Ishikawa (cell line): ENCODE measurements at regions not wholly inside any gene's neighbourhood (a gene's known extent, or its start where the extent isn't known, plus 50 kb on each side); places are given as distances from the start of the nearest gene placed in this dataset.

Experiments
- CEBPB ChIP-seq: IDR thresholded peaks from 2 replicates; pipeline ENCODE4 v1.6.1; 2012
- CREB1 ChIP-seq: IDR thresholded peaks from 2 replicates; pipeline ENCODE4 v1.6.1; 2012; ENCODE audit warnings: low read depth
- EGR1 ChIP-seq: IDR thresholded peaks from 2 replicates; pipeline ENCODE4 v1.6.1; 2012
- EP300 ChIP-seq: IDR thresholded peaks from 2 replicates; pipeline ENCODE4 v1.6.1; 2012; ENCODE audit warnings: borderline replicate concordance
- FOXM1 ChIP-seq: IDR thresholded peaks from 2 replicates; pipeline ENCODE4 v1.6.1; 2012; ENCODE audit warnings: low read depth, borderline replicate concordance
- NFIC ChIP-seq: IDR thresholded peaks from 2 replicates; pipeline ENCODE4 v1.6.1; 2012
- RAD21 ChIP-seq: IDR thresholded peaks from 2 replicates; pipeline ENCODE4 v1.6.1; 2012; ENCODE audit warnings: low read depth
- TAF1 ChIP-seq: IDR thresholded peaks from 2 replicates; pipeline ENCODE4 v1.6.1; 2012; ENCODE audit warnings: low read depth, mild to moderate bottlenecking
- TCF12 ChIP-seq: IDR thresholded peaks from 2 replicates; pipeline ENCODE4 v1.6.1; 2012; ENCODE audit warnings: low read depth
- TEAD4 ChIP-seq: IDR thresholded peaks from 2 replicates; pipeline ENCODE4 v1.6.1; 2012
- YY1 ChIP-seq: IDR thresholded peaks from 2 replicates; pipeline ENCODE4 v1.6.1; 2012; ENCODE audit warnings: low read depth
- ZBTB7A ChIP-seq: IDR thresholded peaks from 2 replicates; pipeline ENCODE4 v1.6.1; 2012; ENCODE audit warnings: low read depth
- TF ChIP-seq, protein P1 (sequence below): IDR thresholded peaks from 2 replicates; pipeline ENCODE4 v1.6.1; 2012
- TF ChIP-seq, protein P2 (sequence below): IDR thresholded peaks from 2 replicates; pipeline ENCODE4 v1.6.1; 2012; ENCODE audit warnings: low read depth, mild to moderate bottlenecking
- TF ChIP-seq, protein P3 (sequence below): IDR thresholded peaks from 2 replicates; pipeline ENCODE4 v1.6.1; 2012

DNA sequence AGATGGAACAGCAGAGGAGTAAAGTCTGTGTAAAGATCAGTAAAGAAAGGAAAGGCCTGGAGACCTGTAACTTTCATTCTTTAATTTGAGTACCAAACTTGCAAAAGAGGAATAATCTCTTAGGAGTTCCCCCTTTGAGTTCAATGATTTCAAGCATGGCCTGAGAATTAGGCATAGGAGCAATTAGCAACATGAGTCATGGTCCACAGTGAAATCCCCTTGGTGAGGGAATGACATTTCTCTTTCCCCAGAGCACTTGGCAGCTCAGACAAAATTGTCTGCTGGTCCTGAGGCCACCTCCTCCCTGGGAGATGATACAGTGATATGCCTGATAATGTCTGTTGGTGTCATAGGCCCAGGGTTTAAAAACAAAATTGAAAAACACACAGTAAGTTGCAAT, 81.4 kb upstream of the CRBN start:
- TF ChIP-seq ZBTB7A (no peak), FOXM1 (no peak), TEAD4 (no peak)
- TF ChIP-seq, protein P1, sequence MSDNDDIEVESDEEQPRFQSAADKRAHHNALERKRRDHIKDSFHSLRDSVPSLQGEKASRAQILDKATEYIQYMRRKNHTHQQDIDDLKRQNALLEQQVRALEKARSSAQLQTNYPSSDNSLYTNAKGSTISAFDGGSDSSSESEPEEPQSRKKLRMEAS = no peak
- TF ChIP-seq, protein P2, sequence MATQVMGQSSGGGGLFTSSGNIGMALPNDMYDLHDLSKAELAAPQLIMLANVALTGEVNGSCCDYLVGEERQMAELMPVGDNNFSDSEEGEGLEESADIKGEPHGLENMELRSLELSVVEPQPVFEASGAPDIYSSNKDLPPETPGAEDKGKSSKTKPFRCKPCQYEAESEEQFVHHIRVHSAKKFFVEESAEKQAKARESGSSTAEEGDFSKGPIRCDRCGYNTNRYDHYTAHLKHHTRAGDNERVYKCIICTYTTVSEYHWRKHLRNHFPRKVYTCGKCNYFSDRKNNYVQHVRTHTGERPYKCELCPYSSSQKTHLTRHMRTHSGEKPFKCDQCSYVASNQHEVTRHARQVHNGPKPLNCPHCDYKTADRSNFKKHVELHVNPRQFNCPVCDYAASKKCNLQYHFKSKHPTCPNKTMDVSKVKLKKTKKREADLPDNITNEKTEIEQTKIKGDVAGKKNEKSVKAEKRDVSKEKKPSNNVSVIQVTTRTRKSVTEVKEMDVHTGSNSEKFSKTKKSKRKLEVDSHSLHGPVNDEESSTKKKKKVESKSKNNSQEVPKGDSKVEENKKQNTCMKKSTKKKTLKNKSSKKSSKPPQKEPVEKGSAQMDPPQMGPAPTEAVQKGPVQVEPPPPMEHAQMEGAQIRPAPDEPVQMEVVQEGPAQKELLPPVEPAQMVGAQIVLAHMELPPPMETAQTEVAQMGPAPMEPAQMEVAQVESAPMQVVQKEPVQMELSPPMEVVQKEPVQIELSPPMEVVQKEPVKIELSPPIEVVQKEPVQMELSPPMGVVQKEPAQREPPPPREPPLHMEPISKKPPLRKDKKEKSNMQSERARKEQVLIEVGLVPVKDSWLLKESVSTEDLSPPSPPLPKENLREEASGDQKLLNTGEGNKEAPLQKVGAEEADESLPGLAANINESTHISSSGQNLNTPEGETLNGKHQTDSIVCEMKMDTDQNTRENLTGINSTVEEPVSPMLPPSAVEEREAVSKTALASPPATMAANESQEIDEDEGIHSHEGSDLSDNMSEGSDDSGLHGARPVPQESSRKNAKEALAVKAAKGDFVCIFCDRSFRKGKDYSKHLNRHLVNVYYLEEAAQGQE = no peak

DNA sequence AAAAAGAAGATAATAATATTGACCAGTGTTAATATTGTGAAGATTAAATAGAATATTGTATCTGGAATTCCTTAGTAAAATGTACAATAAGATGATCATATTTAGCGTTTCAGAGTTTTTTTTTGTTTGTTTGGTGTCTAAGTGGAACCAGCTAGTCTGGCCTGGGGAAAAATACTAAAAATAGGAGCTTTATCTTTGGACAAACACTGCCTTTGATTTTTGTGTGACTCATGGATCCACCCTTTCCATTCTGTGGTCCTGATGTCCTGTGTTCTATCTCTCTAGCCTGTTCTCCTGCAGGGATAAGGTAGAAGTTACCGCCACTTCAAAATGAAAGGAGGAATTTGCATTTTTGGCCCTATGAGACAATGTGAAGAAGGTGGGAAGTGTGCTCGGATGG, 79.7 kb upstream of the CRBN start:
- TF ChIP-seq YY1 = no peak
- TF ChIP-seq, protein P1 = no peak
- TF ChIP-seq ZBTB7A = no peak
- TF ChIP-seq EP300 = no peak
- TF ChIP-seq, protein P3, sequence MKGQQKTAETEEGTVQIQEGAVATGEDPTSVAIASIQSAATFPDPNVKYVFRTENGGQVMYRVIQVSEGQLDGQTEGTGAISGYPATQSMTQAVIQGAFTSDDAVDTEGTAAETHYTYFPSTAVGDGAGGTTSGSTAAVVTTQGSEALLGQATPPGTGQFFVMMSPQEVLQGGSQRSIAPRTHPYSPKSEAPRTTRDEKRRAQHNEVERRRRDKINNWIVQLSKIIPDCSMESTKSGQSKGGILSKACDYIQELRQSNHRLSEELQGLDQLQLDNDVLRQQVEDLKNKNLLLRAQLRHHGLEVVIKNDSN = no peak
- TF ChIP-seq TCF12 = no peak
- no peak for TF ChIP-seq TAF1
- no peak for TF ChIP-seq CREB1
- TF ChIP-seq RAD21 = no peak
- no peak for TF ChIP-seq EGR1
- no peak for TF ChIP-seq NFIC
- TF ChIP-seq, protein P2 = no peak
- TF ChIP-seq CEBPB = no peak
- no peak for TF ChIP-seq FOXM1
- no peak for TF ChIP-seq TEAD4

DNA sequence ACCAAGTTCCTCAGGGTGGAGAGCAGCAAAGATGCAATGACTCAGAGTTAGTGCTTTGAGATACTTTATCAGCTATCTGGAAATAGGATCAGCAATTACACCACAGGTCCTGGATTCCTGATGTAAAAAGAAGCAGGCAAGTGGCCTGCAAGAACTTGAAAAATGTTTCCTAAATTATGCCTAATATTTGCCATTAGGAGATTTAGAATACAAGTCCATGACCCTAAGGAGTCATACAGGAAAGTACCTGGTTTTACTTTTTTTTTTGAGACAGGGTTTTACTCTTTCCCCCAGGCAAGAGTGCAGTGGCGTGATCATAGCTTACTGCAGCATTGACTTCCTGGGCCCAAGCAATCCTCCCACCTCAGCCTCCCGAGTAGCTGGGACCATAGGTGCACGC, 78.8 kb upstream of the CRBN start:
- TF ChIP-seq CREB1 (no peak), EP300 (no peak), RAD21 (no peak), TCF12 (no peak), ZBTB7A (no peak), TEAD4 (no peak), YY1 (no peak), NFIC (no peak), TAF1 (no peak), EGR1 (no peak), FOXM1 (no peak), CEBPB (no peak)
- TF ChIP-seq, protein P2 = no peak
- TF ChIP-seq, protein P1 = no peak
- TF ChIP-seq, protein P3 = no peak

DNA sequence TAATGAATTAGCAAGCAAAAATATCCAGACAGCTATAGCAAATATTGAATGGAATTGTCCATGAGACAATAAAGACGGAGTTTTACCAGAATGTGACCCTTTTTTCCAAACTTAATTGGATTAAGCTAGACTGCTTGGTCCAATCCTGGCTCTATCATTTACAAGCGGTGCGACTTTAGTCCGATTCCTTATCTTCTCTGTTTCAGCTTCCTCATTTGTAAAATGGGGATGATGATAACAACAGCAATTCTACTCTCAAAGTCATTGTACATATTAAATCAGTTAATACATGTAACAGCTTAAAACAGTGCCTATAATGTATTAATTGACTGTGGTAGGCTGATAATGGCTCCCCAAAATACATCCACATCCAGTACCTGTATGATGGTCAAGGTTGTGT, 62.1 kb upstream of the CRBN start:
- TF ChIP-seq TAF1 = no peak
- no peak for TF ChIP-seq YY1
- TF ChIP-seq TCF12 = no peak
- TF ChIP-seq, protein P3 = no peak
- TF ChIP-seq NFIC = no peak
- TF ChIP-seq EGR1 = no peak
- TF ChIP-seq, protein P2 = no peak
- no peak for TF ChIP-seq CEBPB
- TF ChIP-seq ZBTB7A = no peak
- TF ChIP-seq, protein P1 = no peak
